ENCODE measurements at regions not wholly inside any gene's neighbourhood (a gene's known extent, or its start where the extent isn't known, plus 50 kb on each side); places are given as distances from the start of the nearest gene placed in this dataset.

DNA sequence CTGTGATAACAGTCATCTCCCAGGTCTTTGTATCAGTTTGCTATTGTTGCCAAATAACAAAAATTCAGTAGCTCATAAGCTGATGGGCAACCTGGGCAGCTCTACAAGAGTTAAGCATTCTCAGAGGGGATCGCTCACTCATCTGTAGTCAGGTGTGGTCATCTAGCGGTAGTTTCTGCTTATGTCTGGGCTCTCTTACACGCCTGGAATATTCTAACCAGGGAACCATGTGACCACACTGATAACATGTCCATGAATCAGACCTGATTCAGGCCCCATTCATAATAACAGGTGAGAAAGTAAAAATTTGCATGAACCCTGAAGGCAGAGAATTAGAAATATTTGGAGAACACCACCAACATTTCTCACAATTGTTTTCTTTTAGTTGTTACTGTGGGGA, 576.1 kb downstream of the SLCO4C1 start:
- no peak overlapping the region for H3K4me3 ChIP-seq (ENCODE audit: low read depth in 1 of 3, low read length in 3 of 3)
- DNase-seq (ENCODE audit: low spot score), result no peak
- H3K27ac ChIP-seq (ENCODE audit: low read depth in 1 of 2, low read length in 2 of 2), result no peak overlapping the region
- H3K9me3 ChIP-seq (ENCODE audit: control insufficient read depth in 4 of 4, low read length in 3 of 4), result no peaks in the 10 kb centered on the region
- H3K9ac ChIP-seq (ENCODE audit: low read depth in 1 of 2, low read length in 2 of 2), result no peak overlapping the region
- H3K36me3 ChIP-seq (ENCODE audit: control insufficient read depth in 4 of 4, insufficient read depth in 3 of 4, low read depth in 1 of 4, low read length in 3 of 4), result no peaks in the 10 kb centered on the region
- 89% methylated on average over 3 of the region's 3 CpGs for WGBS
- no peaks in the 10 kb centered on the region for H3K4me1 ChIP-seq (ENCODE audit: control insufficient read depth in 4 of 4, insufficient read depth in 4 of 4, low read length in 3 of 4)
- TF ChIP-seq RAD21 (IDR thresholded peaks at IDR 0.05) (no peak), GABPA (IDR thresholded peaks at IDR 0.05 in 1 of 2, conservative IDR thresholded peaks at IDR 0.05 in 1 of 2) (no peak), TAF1 (conservative IDR thresholded peaks at IDR 0.05) (no peak), YY1 (IDR thresholded peaks at IDR 0.05) (no peak), EGR1 (IDR thresholded peaks at IDR 0.05; ENCODE audit: low read depth in 2 of 2) (no peak), FOXA2 (IDR thresholded peaks at IDR 0.05) (no peak), RXRA (IDR thresholded peaks at IDR 0.05) (no peak), FOXA1 (IDR thresholded peaks at IDR 0.05) (no peak), NR2F2 (IDR thresholded peaks at IDR 0.05) (no peak), HNF4A (conservative IDR thresholded peaks at IDR 0.05) (no peak), SP1 (IDR thresholded peaks at IDR 0.05) (no peak), HNF4G (IDR thresholded peaks at IDR 0.05) (no peak), JUND (IDR thresholded peaks at IDR 0.05) (no peak)
- TF ChIP-seq, protein P1, sequence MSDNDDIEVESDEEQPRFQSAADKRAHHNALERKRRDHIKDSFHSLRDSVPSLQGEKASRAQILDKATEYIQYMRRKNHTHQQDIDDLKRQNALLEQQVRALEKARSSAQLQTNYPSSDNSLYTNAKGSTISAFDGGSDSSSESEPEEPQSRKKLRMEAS (IDR thresholded peaks at IDR 0.05), result no peak
- TF ChIP-seq, protein P2, sequence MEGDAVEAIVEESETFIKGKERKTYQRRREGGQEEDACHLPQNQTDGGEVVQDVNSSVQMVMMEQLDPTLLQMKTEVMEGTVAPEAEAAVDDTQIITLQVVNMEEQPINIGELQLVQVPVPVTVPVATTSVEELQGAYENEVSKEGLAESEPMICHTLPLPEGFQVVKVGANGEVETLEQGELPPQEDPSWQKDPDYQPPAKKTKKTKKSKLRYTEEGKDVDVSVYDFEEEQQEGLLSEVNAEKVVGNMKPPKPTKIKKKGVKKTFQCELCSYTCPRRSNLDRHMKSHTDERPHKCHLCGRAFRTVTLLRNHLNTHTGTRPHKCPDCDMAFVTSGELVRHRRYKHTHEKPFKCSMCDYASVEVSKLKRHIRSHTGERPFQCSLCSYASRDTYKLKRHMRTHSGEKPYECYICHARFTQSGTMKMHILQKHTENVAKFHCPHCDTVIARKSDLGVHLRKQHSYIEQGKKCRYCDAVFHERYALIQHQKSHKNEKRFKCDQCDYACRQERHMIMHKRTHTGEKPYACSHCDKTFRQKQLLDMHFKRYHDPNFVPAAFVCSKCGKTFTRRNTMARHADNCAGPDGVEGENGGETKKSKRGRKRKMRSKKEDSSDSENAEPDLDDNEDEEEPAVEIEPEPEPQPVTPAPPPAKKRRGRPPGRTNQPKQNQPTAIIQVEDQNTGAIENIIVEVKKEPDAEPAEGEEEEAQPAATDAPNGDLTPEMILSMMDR (IDR thresholded peaks at IDR 0.05; ENCODE audit: low read depth, low read length, missing input control), result no peak
- TF ChIP-seq, protein P3, sequence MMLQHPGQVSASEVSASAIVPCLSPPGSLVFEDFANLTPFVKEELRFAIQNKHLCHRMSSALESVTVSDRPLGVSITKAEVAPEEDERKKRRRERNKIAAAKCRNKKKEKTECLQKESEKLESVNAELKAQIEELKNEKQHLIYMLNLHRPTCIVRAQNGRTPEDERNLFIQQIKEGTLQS (IDR thresholded peaks at IDR 0.05), result no peak
- TF ChIP-seq, protein P4, sequence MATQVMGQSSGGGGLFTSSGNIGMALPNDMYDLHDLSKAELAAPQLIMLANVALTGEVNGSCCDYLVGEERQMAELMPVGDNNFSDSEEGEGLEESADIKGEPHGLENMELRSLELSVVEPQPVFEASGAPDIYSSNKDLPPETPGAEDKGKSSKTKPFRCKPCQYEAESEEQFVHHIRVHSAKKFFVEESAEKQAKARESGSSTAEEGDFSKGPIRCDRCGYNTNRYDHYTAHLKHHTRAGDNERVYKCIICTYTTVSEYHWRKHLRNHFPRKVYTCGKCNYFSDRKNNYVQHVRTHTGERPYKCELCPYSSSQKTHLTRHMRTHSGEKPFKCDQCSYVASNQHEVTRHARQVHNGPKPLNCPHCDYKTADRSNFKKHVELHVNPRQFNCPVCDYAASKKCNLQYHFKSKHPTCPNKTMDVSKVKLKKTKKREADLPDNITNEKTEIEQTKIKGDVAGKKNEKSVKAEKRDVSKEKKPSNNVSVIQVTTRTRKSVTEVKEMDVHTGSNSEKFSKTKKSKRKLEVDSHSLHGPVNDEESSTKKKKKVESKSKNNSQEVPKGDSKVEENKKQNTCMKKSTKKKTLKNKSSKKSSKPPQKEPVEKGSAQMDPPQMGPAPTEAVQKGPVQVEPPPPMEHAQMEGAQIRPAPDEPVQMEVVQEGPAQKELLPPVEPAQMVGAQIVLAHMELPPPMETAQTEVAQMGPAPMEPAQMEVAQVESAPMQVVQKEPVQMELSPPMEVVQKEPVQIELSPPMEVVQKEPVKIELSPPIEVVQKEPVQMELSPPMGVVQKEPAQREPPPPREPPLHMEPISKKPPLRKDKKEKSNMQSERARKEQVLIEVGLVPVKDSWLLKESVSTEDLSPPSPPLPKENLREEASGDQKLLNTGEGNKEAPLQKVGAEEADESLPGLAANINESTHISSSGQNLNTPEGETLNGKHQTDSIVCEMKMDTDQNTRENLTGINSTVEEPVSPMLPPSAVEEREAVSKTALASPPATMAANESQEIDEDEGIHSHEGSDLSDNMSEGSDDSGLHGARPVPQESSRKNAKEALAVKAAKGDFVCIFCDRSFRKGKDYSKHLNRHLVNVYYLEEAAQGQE (IDR thresholded peaks at IDR 0.05), result no peak
- H3K27me3 ChIP-seq (ENCODE audit: control insufficient read depth in 4 of 4, insufficient read depth in 4 of 4, low read length in 3 of 4), result no peaks in the 10 kb centered on the region

DNA sequence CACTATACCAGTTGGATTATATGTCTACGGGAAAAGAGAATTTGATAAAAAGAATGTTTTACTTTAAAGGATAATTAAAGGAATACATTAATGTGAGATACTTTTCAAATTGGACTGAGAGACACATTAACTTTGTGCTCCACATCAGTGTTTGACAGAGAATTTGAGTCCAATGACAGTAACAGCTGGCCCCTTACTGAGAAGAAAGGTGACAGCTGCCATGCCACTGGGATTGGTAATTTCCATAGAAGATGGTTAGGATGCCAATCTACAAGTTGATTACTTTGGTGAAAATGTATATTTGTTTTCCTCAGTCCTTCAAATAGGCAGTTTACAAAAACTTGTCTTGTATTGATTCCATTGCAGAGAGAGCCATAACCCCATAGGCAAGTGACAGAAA, 578.4 kb downstream of the SLCO4C1 start:
- Histone ChIP-seq H3K4me3 (ENCODE audit: low read depth in 1 of 3, low read length in 3 of 3) (no peak overlapping the region), H3K27me3 (ENCODE audit: control insufficient read depth in 4 of 4, insufficient read depth in 4 of 4, low read length in 3 of 4) (no peaks in the 10 kb centered on the region), H3K4me1 (ENCODE audit: control insufficient read depth in 4 of 4, insufficient read depth in 4 of 4, low read length in 3 of 4) (no peaks in the 10 kb centered on the region), H3K36me3 (ENCODE audit: control insufficient read depth in 4 of 4, insufficient read depth in 3 of 4, low read depth in 1 of 4, low read length in 3 of 4) (no peaks in the 10 kb centered on the region), H3K9me3 (ENCODE audit: control insufficient read depth in 4 of 4, low read length in 3 of 4) (no peaks in the 10 kb centered on the region), H3K9ac (ENCODE audit: low read depth in 1 of 2, low read length in 2 of 2) (no peak overlapping the region), H3K27ac (ENCODE audit: low read depth in 1 of 2, low read length in 2 of 2) (no peak overlapping the region)
- WGBS, result 87% methylated on average over 1 of the region's 1 CpG
- no peak for DNase-seq (ENCODE audit: low spot score)
- no peak for TF ChIP-seq RXRA (IDR thresholded peaks at IDR 0.05)
- no peak for TF ChIP-seq HNF4G (IDR thresholded peaks at IDR 0.05)
- TF ChIP-seq, protein P4 (IDR thresholded peaks at IDR 0.05), result no peak
- no peak for TF ChIP-seq FOXA2 (IDR thresholded peaks at IDR 0.05)
- TF ChIP-seq, protein P5, sequence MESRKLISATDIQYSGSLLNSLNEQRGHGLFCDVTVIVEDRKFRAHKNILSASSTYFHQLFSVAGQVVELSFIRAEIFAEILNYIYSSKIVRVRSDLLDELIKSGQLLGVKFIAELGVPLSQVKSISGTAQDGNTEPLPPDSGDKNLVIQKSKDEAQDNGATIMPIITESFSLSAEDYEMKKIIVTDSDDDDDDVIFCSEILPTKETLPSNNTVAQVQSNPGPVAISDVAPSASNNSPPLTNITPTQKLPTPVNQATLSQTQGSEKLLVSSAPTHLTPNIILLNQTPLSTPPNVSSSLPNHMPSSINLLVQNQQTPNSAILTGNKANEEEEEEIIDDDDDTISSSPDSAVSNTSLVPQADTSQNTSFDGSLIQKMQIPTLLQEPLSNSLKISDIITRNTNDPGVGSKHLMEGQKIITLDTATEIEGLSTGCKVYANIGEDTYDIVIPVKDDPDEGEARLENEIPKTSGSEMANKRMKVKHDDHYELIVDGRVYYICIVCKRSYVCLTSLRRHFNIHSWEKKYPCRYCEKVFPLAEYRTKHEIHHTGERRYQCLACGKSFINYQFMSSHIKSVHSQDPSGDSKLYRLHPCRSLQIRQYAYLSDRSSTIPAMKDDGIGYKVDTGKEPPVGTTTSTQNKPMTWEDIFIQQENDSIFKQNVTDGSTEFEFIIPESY (IDR thresholded peaks at IDR 0.05), result no peak
- TF ChIP-seq NR2F2 (IDR thresholded peaks at IDR 0.05), result no peak
- TF ChIP-seq FOXA1 (IDR thresholded peaks at IDR 0.05), result no peak
- no peak for TF ChIP-seq YY1 (IDR thresholded peaks at IDR 0.05)
- no peak for TF ChIP-seq TAF1 (conservative IDR thresholded peaks at IDR 0.05)

Measured in liver (tissue), 8 donors.